ENCODE measurements at regions not wholly inside any gene's neighbourhood (a gene's known extent, or its start where the extent isn't known, plus 50 kb on each side); places are given as distances from the start of the nearest gene placed in this dataset.
"Not testable (repeated sequence)": the region's sequence is repeated elsewhere in the genome, so short reads cannot be mapped to it uniquely, and the experiment has no call there.

DNA sequence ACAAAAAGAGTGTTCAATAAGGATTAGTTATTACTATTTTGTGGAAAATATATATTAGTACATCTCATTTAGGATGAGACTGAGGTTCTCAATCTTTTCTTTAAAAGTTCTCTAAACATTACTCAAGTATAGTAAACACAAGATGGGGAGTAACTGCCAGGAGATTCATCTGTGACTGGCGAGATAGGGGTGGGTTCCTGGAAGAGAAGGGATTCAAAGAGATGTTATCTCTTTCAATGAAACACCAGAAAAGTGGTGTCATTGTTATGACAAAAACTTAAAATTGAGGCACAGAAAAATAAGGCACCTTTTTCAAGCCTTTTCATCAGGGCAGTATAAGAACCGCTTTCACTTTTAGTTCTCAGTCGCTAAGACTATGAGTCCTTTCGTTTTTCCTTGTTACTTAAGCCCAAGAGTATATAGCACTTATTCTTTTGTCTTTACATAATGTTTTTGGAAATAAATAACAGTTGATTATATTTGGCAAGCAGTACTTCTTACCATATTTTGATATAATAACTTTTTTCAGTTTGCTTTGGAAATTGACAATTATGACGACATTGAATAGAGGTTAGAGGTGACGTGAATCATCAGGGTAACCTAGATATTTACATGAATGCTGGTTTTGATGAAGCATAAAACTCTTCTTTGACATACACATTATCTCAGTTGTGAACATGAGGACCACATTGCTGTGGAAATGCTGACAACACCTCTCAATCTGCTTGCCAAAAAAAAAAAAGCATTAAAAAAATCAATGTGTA is 393.9 kb upstream of the TCF4 start:
- Mint-ChIP-seq H3K27ac (no peak overlapping the region), H3K4me3 (no peak overlapping the region), H3K36me3 (no peaks in the 10 kb centered on the region), H3K27me3 (no peaks in the 10 kb centered on the region), H3K9me3 (peaks cover 0 to 16% (median 5%) of the 10 kb centered on the region in 3 donors), H3K4me1 (no peaks in the 10 kb centered on the region)
- no peaks in the 10 kb centered on the region for H3K4me1 ChIP-seq (ENCODE audit: control insufficient read depth in 1 of 2, extremely low read depth in 1 of 2, insufficient read depth in 2 of 2, low read length in 2 of 2)
- CTCF ChIA-PET: no interaction called here
- H3K4me3 ChIP-seq (ENCODE audit: control insufficient read depth in 1 of 2, extremely low read depth in 1 of 2, low read length in 1 of 2): no peak overlapping the region
- no peaks in the 10 kb centered on the region for H3K36me3 ChIP-seq (ENCODE audit: control insufficient read depth in 2 of 2, extremely low read depth in 1 of 2, insufficient read depth in 1 of 2, low read length in 1 of 2)
- no peak for ATAC-seq (replicated peaks in 1 of 4)
- WGBS (ENCODE audit: insufficient coverage): no CpG with 5 or more reads among the region's 6 CpGs
- no peaks in the 10 kb centered on the region for H3K9me3 ChIP-seq
- no peak overlapping the region for H3K27ac ChIP-seq (ENCODE audit: low read length)
- DNase-seq: no peak
- no peaks in the 10 kb centered on the region for H3K27me3 ChIP-seq (replicated peaks in 1 of 2; ENCODE audit: control insufficient read depth in 2 of 2, extremely low read depth in 1 of 2, insufficient read depth in 2 of 2, low read length in 1 of 2)
- POLR2A ChIA-PET: no interaction called here

- Histone ChIP-seq H3K9me3 (no peaks in the 10 kb centered on the region), H3K27ac (ENCODE audit: low read length) (no peak overlapping the region), H3K4me3 (ENCODE audit: control insufficient read depth in 1 of 2, extremely low read depth in 1 of 2, low read length in 1 of 2) (no peak overlapping the region), H3K4me1 (ENCODE audit: control insufficient read depth in 1 of 2, extremely low read depth in 1 of 2, insufficient read depth in 2 of 2, low read length in 2 of 2) (no peaks in the 10 kb centered on the region), H3K36me3 (ENCODE audit: control insufficient read depth in 2 of 2, extremely low read depth in 1 of 2, insufficient read depth in 1 of 2, low read length in 1 of 2) (no peaks in the 10 kb centered on the region), H3K27me3 (replicated peaks in 1 of 2; ENCODE audit: control insufficient read depth in 2 of 2, extremely low read depth in 1 of 2, insufficient read depth in 2 of 2, low read length in 1 of 2) (no peaks in the 10 kb centered on the region)
- CTCF ChIA-PET: no interaction called here
- WGBS (ENCODE audit: insufficient coverage): 100% methylated on average over 1 of the region's 3 CpGs
- DNase-seq (no peak), ATAC-seq (replicated peaks in 1 of 4) (no peak)
- H3K9me3 Mint-ChIP-seq: peaks cover 4 to 10% (median 6%) of the 10 kb centered on the region in 3 donors
- no peak overlapping the region for H3K4me3 Mint-ChIP-seq
- no peaks in the 10 kb centered on the region for H3K27me3 Mint-ChIP-seq
- no peaks in the 10 kb centered on the region for H3K4me1 Mint-ChIP-seq
- no peaks in the 10 kb centered on the region for H3K36me3 Mint-ChIP-seq
- POLR2A ChIA-PET: no interaction called here
- H3K27ac Mint-ChIP-seq: no peak overlapping the region
Measured at GRCh38 chr18:55974521-55974920, 386.5 kb upstream of the TCF4 start.

- no peaks in the 10 kb centered on the region for H3K9me3 ChIP-seq
- Mint-ChIP-seq H3K27ac (no peak overlapping the region), H3K27me3 (no peaks in the 10 kb centered on the region), H3K9me3 (peaks cover 0 to 7% (median 5%) of the 10 kb centered on the region in 3 donors), H3K4me3 (no peak overlapping the region), H3K4me1 (no peaks in the 10 kb centered on the region), H3K36me3 (no peaks in the 10 kb centered on the region)
- POLR2A ChIA-PET: no interaction called here
- DNase-seq (no peak), ATAC-seq (replicated peaks in 1 of 4) (no peak)
- H3K27me3 ChIP-seq (replicated peaks in 1 of 2; ENCODE audit: control insufficient read depth in 2 of 2, extremely low read depth in 1 of 2, insufficient read depth in 2 of 2, low read length in 1 of 2): no peaks in the 10 kb centered on the region
- H3K4me3 ChIP-seq (ENCODE audit: control insufficient read depth in 1 of 2, extremely low read depth in 1 of 2, low read length in 1 of 2): no peak overlapping the region
- 33% methylated on average over 1 of the region's 3 CpGs for whole genome bisulfite sequencing (ENCODE audit: insufficient coverage)
- CTCF ChIA-PET: interaction anchor here in 1 of 2 donors (0.5 kb wide), 1 partner anchor 246 kb away, joined by 3 read pairs; no protein-coding TSS in a partner anchor
- no peaks in the 10 kb centered on the region for H3K4me1 ChIP-seq (ENCODE audit: control insufficient read depth in 1 of 2, extremely low read depth in 1 of 2, insufficient read depth in 2 of 2, low read length in 2 of 2)
- no peaks in the 10 kb centered on the region for H3K36me3 ChIP-seq (ENCODE audit: control insufficient read depth in 2 of 2, extremely low read depth in 1 of 2, insufficient read depth in 1 of 2, low read length in 1 of 2)
- no peak overlapping the region for H3K27ac ChIP-seq (ENCODE audit: low read length)
Measured at GRCh38 chr18:55968550-55968949, 380.6 kb upstream of the TCF4 start.

- H3K36me3 ChIP-seq (ENCODE audit: control insufficient read depth in 2 of 2, extremely low read depth in 1 of 2, insufficient read depth in 1 of 2, low read length in 1 of 2): no peaks in the 10 kb centered on the region
- ChIA-PET CTCF (no interaction called here), POLR2A (no interaction called here)
- Mint-ChIP-seq H3K27ac (no peak overlapping the region), H3K36me3 (no peaks in the 10 kb centered on the region), H3K9me3 (peaks cover 0 to 10% (median 5%) of the 10 kb centered on the region in 3 donors), H3K27me3 (no peaks in the 10 kb centered on the region), H3K4me3 (no peak overlapping the region), H3K4me1 (no peaks in the 10 kb centered on the region)
- H3K27ac ChIP-seq (ENCODE audit: low read length): no peak overlapping the region
- DNase-seq (no peak), ATAC-seq (replicated peaks in 1 of 4) (no peak)
- H3K4me1 ChIP-seq (ENCODE audit: control insufficient read depth in 1 of 2, extremely low read depth in 1 of 2, insufficient read depth in 2 of 2, low read length in 2 of 2): no peaks in the 10 kb centered on the region
- no peak overlapping the region for H3K4me3 ChIP-seq (ENCODE audit: control insufficient read depth in 1 of 2, extremely low read depth in 1 of 2, low read length in 1 of 2)
- no peaks in the 10 kb centered on the region for H3K27me3 ChIP-seq (replicated peaks in 1 of 2; ENCODE audit: control insufficient read depth in 2 of 2, extremely low read depth in 1 of 2, insufficient read depth in 2 of 2, low read length in 1 of 2)
- WGBS (ENCODE audit: insufficient coverage): 50% methylated on average over 1 of the region's 3 CpGs
- H3K9me3 ChIP-seq: no peaks in the 10 kb centered on the region
Measured at GRCh38 chr18:55967019-55967418, 379.0 kb upstream of the TCF4 start.

GRCh38 chr18:55964171-55964570 is 376.2 kb upstream of the TCF4 start:
- Histone ChIP-seq H3K4me1 (ENCODE audit: control insufficient read depth in 1 of 2, extremely low read depth in 1 of 2, insufficient read depth in 2 of 2, low read length in 2 of 2) (no peaks in the 10 kb centered on the region), H3K36me3 (ENCODE audit: control insufficient read depth in 2 of 2, extremely low read depth in 1 of 2, insufficient read depth in 1 of 2, low read length in 1 of 2) (no peaks in the 10 kb centered on the region), H3K27me3 (replicated peaks in 1 of 2; ENCODE audit: control insufficient read depth in 2 of 2, extremely low read depth in 1 of 2, insufficient read depth in 2 of 2, low read length in 1 of 2) (no peaks in the 10 kb centered on the region), H3K4me3 (ENCODE audit: control insufficient read depth in 1 of 2, extremely low read depth in 1 of 2, low read length in 1 of 2) (no peak overlapping the region), H3K9me3 (no peaks in the 10 kb centered on the region), H3K27ac (ENCODE audit: low read length) (no peak overlapping the region)
- Mint-ChIP-seq H3K4me3 (no peak overlapping the region), H3K4me1 (no peaks in the 10 kb centered on the region), H3K27me3 (no peaks in the 10 kb centered on the region), H3K9me3 (peaks cover 0 to 10% (median 2%) of the 10 kb centered on the region in 3 donors), H3K36me3 (no peaks in the 10 kb centered on the region), H3K27ac (no peak overlapping the region)
- no peak for DNase-seq
- ATAC-seq (replicated peaks in 1 of 4): no peak
- ChIA-PET CTCF (no interaction called here), POLR2A (no interaction called here)
- WGBS (ENCODE audit: insufficient coverage): 83% methylated on average over 1 of the region's 1 CpG

GRCh38 chr18:55953326-55953725 is 365.3 kb upstream of the TCF4 start:
- ChIA-PET CTCF (interaction anchor here in 1 of 2 donors (0.6 kb wide), 1 partner anchor 1134 kb away, joined by 3 read pairs; no protein-coding TSS in a partner anchor), POLR2A (no interaction called here)
- no peaks in the 10 kb centered on the region for H3K36me3 ChIP-seq (ENCODE audit: control insufficient read depth in 2 of 2, extremely low read depth in 1 of 2, insufficient read depth in 1 of 2, low read length in 1 of 2)
- no peak overlapping the region for H3K27ac Mint-ChIP-seq
- no peaks in the 10 kb centered on the region for H3K9me3 ChIP-seq
- H3K4me1 ChIP-seq (ENCODE audit: control insufficient read depth in 1 of 2, extremely low read depth in 1 of 2, insufficient read depth in 2 of 2, low read length in 2 of 2): no peaks in the 10 kb centered on the region
- H3K4me3 Mint-ChIP-seq: no peak overlapping the region
- 96% methylated on average over 8 of the region's 9 CpGs for WGBS (ENCODE audit: insufficient coverage)
- peaks cover 0 to 5% (median 0%) of the 10 kb centered on the region in 3 donors for H3K9me3 Mint-ChIP-seq
- ATAC-seq (replicated peaks in 1 of 4) (no peak), DNase-seq (no peak)
- H3K27ac ChIP-seq (ENCODE audit: low read length): no peak overlapping the region
- peaks cover 0 to 5% of the 10 kb centered on the region in 2 donors for H3K27me3 Mint-ChIP-seq
- no peak overlapping the region for H3K4me3 ChIP-seq (ENCODE audit: control insufficient read depth in 1 of 2, extremely low read depth in 1 of 2, low read length in 1 of 2)
- H3K36me3 Mint-ChIP-seq: no peaks in the 10 kb centered on the region
- no peaks in the 10 kb centered on the region for H3K4me1 Mint-ChIP-seq
- no peaks in the 10 kb centered on the region for H3K27me3 ChIP-seq (replicated peaks in 1 of 2; ENCODE audit: control insufficient read depth in 2 of 2, extremely low read depth in 1 of 2, insufficient read depth in 2 of 2, low read length in 1 of 2)

DNA sequence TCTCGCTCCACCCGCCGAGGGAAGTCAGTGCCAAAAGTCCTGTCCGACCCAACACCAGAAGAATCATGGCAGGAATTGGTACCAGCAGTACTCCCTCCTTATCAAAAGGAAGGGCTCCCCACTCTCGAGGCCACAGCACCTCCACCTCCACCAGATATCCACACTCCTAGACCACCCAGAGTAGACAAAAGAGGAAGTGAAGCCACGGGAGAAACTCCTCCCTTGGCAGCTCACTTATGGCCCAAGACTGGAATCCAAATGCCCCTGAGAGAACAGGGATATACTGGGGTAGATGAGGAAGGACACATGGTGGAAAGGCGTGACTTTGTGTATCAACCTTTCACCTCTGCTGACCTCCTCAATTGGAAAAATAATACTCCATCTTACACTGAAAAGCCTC is 363.7 kb upstream of the TCF4 start:
- ATAC-seq (replicated peaks in 1 of 4); POLR2A ChIA-PET: not testable (repeated sequence)
- 100% methylated on average over 3 of the region's 7 CpGs for WGBS (ENCODE audit: insufficient coverage)

More for the DNA sequence above, 363.7 kb upstream of the TCF4 start:
- DNase-seq; H3K27me3 ChIP-seq (replicated peaks in 1 of 2; ENCODE audit: control insufficient read depth in 2 of 2, extremely low read depth in 1 of 2, insufficient read depth in 2 of 2, low read length in 1 of 2); H3K4me1 Mint-ChIP-seq; CTCF ChIA-PET; H3K4me3 ChIP-seq (ENCODE audit: control insufficient read depth in 1 of 2, extremely low read depth in 1 of 2, low read length in 1 of 2); H3K9me3 Mint-ChIP-seq; H3K36me3 ChIP-seq (ENCODE audit: control insufficient read depth in 2 of 2, extremely low read depth in 1 of 2, insufficient read depth in 1 of 2, low read length in 1 of 2); H3K4me1 ChIP-seq (ENCODE audit: control insufficient read depth in 1 of 2, extremely low read depth in 1 of 2, insufficient read depth in 2 of 2, low read length in 2 of 2); H3K9me3 ChIP-seq; H3K27ac Mint-ChIP-seq; H3K27ac ChIP-seq (ENCODE audit: low read length); H3K36me3 Mint-ChIP-seq; H3K27me3 Mint-ChIP-seq; H3K4me3 Mint-ChIP-seq: not testable (repeated sequence)
